ENCODE measurements at regions not wholly inside any gene's neighbourhood (a gene's known extent, or its start where the extent isn't known, plus 50 kb on each side); places are given as distances from the start of the nearest gene placed in this dataset.

GRCh38 chr21:26653430-26653829 is 80.3 kb upstream of the CYYR1 start:
- TF ChIP-seq ZNF664 (tag by site-specific recombination; IDR thresholded peaks at IDR 0.05) (no peak), ZNF624 (tag by site-specific recombination; IDR thresholded peaks at IDR 0.05) (no peak), YY1 (tag by site-specific recombination; IDR thresholded peaks at IDR 0.05) (no peak), HOXA7 (CRISPR knock-in tag; IDR thresholded peaks at IDR 0.05; ENCODE audit: borderline replicate concordance) (no peak), ZNF133 (tag by site-specific recombination; IDR thresholded peaks at IDR 0.05) (no peak), ZBTB21 (tag by site-specific recombination; IDR thresholded peaks at IDR 0.05) (peak; percentile 50; the same call in 1 of the 2 replicates)
- CTCF ChIA-PET = interaction anchor here (1.1 kb wide), 1 partner anchor 28 kb away, joined by 5 read pairs; no protein-coding TSS in a partner anchor
- POLR2A ChIA-PET = no interaction called here
- H3K27ac ChIP-seq (ENCODE audit: extremely low read depth, low read depth, low read length) = no peak overlapping the region
- H3K4me3 ChIP-seq (ENCODE audit: low read depth, low read length) = no peak overlapping the region
- H3K4me1 ChIP-seq (ENCODE audit: control insufficient read depth, insufficient read depth, low read length) = no peaks in the 10 kb centered on the region
- no peaks in the 10 kb centered on the region for H3K36me3 ChIP-seq (ENCODE audit: control insufficient read depth in 2 of 2, insufficient read depth in 1 of 2, low read length in 2 of 2)
- H3K9me3 ChIP-seq (ENCODE audit: control insufficient read depth, insufficient read depth, low read depth, low read length) = no peaks in the 10 kb centered on the region

DNA sequence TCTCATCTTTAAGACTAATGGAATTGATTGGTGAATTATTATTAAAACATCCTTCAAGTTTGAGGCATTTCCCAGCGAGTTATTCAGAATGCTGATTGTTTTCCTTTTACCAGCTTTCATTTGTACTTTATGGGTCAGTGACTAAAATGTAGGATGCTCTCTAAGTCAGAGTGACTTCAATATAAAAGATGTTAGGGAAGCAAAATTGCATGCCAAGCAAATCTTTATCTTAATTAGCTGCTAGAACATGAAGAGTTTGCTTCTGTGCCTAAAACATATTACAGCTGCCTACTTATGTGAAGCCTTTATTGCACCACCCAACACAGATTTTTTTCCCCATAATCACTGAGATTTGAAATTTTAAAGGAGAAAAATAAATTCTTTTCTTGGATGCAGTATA is 79.8 kb upstream of the CYYR1 start:
- Histone ChIP-seq H3K4me1 (ENCODE audit: control insufficient read depth, insufficient read depth, low read length) (no peaks in the 10 kb centered on the region), H3K36me3 (ENCODE audit: control insufficient read depth in 2 of 2, insufficient read depth in 1 of 2, low read length in 2 of 2) (no peaks in the 10 kb centered on the region), H3K4me3 (ENCODE audit: low read depth, low read length) (no peak overlapping the region), H3K9me3 (ENCODE audit: control insufficient read depth, insufficient read depth, low read depth, low read length) (no peaks in the 10 kb centered on the region), H3K27ac (ENCODE audit: extremely low read depth, low read depth, low read length) (no peak overlapping the region)
- POLR2A ChIA-PET = no interaction called here
- TF ChIP-seq ZNF776 (tag by site-specific recombination; IDR thresholded peaks at IDR 0.05; ENCODE audit: borderline replicate concordance) = no peak
- TF ChIP-seq ZNF449 (tag by site-specific recombination; IDR thresholded peaks at IDR 0.05) = no peak
- no peak for TF ChIP-seq OSR2 (tag by site-specific recombination; IDR thresholded peaks at IDR 0.05)
- TF ChIP-seq ZNF658 (tag by site-specific recombination; IDR thresholded peaks at IDR 0.05) = no peak
- TF ChIP-seq ZNF837 (tag by site-specific recombination; IDR thresholded peaks at IDR 0.05) = no peak
- TF ChIP-seq ZBTB20 (tag by site-specific recombination; IDR thresholded peaks at IDR 0.05) = no peak
- TF ChIP-seq ZNF701 (tag by site-specific recombination; IDR thresholded peaks at IDR 0.05) = no peak
- no peak for TF ChIP-seq ZNF23 (tag by site-specific recombination; IDR thresholded peaks at IDR 0.05; ENCODE audit: borderline replicate concordance)
- TF ChIP-seq CTCF (tag by site-specific recombination; IDR thresholded peaks at IDR 0.05) = no peak
- TF ChIP-seq, protein P1, sequence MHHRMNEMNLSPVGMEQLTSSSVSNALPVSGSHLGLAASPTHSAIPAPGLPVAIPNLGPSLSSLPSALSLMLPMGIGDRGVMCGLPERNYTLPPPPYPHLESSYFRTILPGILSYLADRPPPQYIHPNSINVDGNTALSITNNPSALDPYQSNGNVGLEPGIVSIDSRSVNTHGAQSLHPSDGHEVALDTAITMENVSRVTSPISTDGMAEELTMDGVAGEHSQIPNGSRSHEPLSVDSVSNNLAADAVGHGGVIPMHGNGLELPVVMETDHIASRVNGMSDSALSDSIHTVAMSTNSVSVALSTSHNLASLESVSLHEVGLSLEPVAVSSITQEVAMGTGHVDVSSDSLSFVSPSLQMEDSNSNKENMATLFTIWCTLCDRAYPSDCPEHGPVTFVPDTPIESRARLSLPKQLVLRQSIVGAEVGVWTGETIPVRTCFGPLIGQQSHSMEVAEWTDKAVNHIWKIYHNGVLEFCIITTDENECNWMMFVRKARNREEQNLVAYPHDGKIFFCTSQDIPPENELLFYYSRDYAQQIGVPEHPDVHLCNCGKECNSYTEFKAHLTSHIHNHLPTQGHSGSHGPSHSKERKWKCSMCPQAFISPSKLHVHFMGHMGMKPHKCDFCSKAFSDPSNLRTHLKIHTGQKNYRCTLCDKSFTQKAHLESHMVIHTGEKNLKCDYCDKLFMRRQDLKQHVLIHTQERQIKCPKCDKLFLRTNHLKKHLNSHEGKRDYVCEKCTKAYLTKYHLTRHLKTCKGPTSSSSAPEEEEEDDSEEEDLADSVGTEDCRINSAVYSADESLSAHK (tag by site-specific recombination; IDR thresholded peaks at IDR 0.05) = no peak
- TF ChIP-seq ZNF600 (tag by site-specific recombination; IDR thresholded peaks at IDR 0.05) = no peak
- TF ChIP-seq ZNF292 (tag by site-specific recombination; IDR thresholded peaks at IDR 0.05; ENCODE audit: borderline replicate concordance, low read depth) = no peak
- TF ChIP-seq SALL2 (tag by site-specific recombination; IDR thresholded peaks at IDR 0.05; ENCODE audit: borderline replicate concordance) = no peak
- no peak for TF ChIP-seq ZNF514 (tag by site-specific recombination; IDR thresholded peaks at IDR 0.05)
- TF ChIP-seq ZSCAN16 (tag by site-specific recombination; IDR thresholded peaks at IDR 0.05) = no peak
- no peak for TF ChIP-seq ZNF341 (tag by site-specific recombination; IDR thresholded peaks at IDR 0.05; ENCODE audit: low read depth)
- TF ChIP-seq ZNF157 (tag by site-specific recombination; IDR thresholded peaks at IDR 0.05) = no peak
- TF ChIP-seq SP7 (tag by site-specific recombination; IDR thresholded peaks at IDR 0.05) = no peak
- TF ChIP-seq ZNF221 (tag by site-specific recombination; IDR thresholded peaks at IDR 0.05; ENCODE audit: borderline replicate concordance) = no peak
- CTCF ChIA-PET = interaction anchor here (0.7 to 1.6 kb wide), 4 partner anchors 28 to 175 kb away, joined by 4 to 6 read pairs (median 6); no protein-coding TSS in a partner anchor
